Left renal cortex interstitium (tissue), 4 donors: ENCODE measurements at regions not wholly inside any gene's neighbourhood (a gene's known extent, or its start where the extent isn't known, plus 50 kb on each side); places are given as distances from the start of the nearest gene placed in this dataset.

ENCODE experiments used
- DNase-seq, 4 donors: peaks; one replicate each; pipeline ENCODE4 v3.0.0-alpha.2; 2013; ENCODE audit warnings: low read depth in 4 of 4, low spot score in 2 of 4, missing footprints in 1 of 4

GRCh38 chr15:35911052-35911777 is 365.2 kb upstream of the DPH6 start:
- DNase-seq = no peak

GRCh38 chr15:35912196-35912595 is 366.2 kb upstream of the DPH6 start:
- DNase-seq = no peak

GRCh38 chr15:35914573-35914972 is 368.6 kb upstream of the DPH6 start:
- DNase-seq = no peak

GRCh38 chr15:35921046-35921445 is 375.1 kb upstream of the DPH6 start:
- no peak for DNase-seq

GRCh38 chr15:35925275-35926006 is 379.5 kb upstream of the DPH6 start:
- DNase-seq = no peak

GRCh38 chr15:35926007-35926380 is 380.0 kb upstream of the DPH6 start:
- no peak for DNase-seq

- DNase-seq = no peak
These were observed 382.9 kb upstream of the DPH6 start for GRCh38 chr15:35928847-35929246.

- no peak for DNase-seq
These were observed 383.9 kb upstream of the DPH6 start for GRCh38 chr15:35929740-35930444.

- DNase-seq = no peak
These were observed 385.9 kb upstream of the DPH6 start for GRCh38 chr15:35931799-35932341.

GRCh38 chr15:35932531-35932930 is 386.6 kb upstream of the DPH6 start:
- peak in 1 of 4 donors; percentile 21 for DNase-seq

- no peak for DNase-seq
These were observed 387.6 kb upstream of the DPH6 start for GRCh38 chr15:35933531-35933930.

- no peak for DNase-seq
These were observed 388.6 kb upstream of the DPH6 start for GRCh38 chr15:35934383-35935049.

- DNase-seq = no peak
These were observed 390.3 kb upstream of the DPH6 start for GRCh38 chr15:35936284-35936683.

- DNase-seq = no peak
These were observed 391.4 kb upstream of the DPH6 start for GRCh38 chr15:35937380-35937779.

GRCh38 chr15:35944945-35945585 is 399.1 kb upstream of the DPH6 start:
- DNase-seq = no peak

- no peak for DNase-seq
These were observed 407.5 kb upstream of the DPH6 start for GRCh38 chr15:35953424-35953823.

GRCh38 chr15:35956056-35956455 is 410.1 kb upstream of the DPH6 start:
- DNase-seq = no peak

GRCh38 chr15:35958021-35958420 is 412.1 kb upstream of the DPH6 start:
- DNase-seq = no peak

- DNase-seq = no peak
These were observed 413.0 kb upstream of the DPH6 start for GRCh38 chr15:35958975-35959374.

- no peak for DNase-seq
These were observed 417.4 kb upstream of the DPH6 start for GRCh38 chr15:35963326-35963725.
